Loucy (cell line): ENCODE measurements at regions not wholly inside any gene's neighbourhood (a gene's known extent, or its start where the extent isn't known, plus 50 kb on each side); places are given as distances from the start of the nearest gene placed in this dataset.

Experiments used
- H2AFZ ChIP-seq: fragments of 200-600 bp; sonication (generic); 2 replicates; pipeline ENCODE4 v1.6.0; 2016; ENCODE audit warnings: antibody characterized with exemption, mild to moderate bottlenecking, low read length, moderate library complexity
- H3F3A ChIP-seq: fragments of 200-600 bp; 2 replicates; pipeline ENCODE4 v1.6.0; 2016; ENCODE audit warnings: antibody characterized with exemption, low read depth, mild to moderate bottlenecking
- H3K27me3 ChIP-seq: fragments of 200-600 bp; sonication (generic); 2 replicates; pipeline ENCODE4 v1.6.1; 2014; ENCODE audit warnings: low read length, mild to moderate bottlenecking; ENCODE audit not compliant: insufficient read depth, poor library complexity, severe bottlenecking
- H3K36me3 ChIP-seq: fragments of 200-600 bp; sonication (generic); 2 replicates; pipeline ENCODE4 v1.6.1; 2016; ENCODE audit warnings: low read length; ENCODE audit not compliant: insufficient read depth
- H3K4me1 ChIP-seq: fragments of 200-600 bp; sonication (generic); 2 replicates; pipeline ENCODE4 v1.5.1; 2014; ENCODE audit warnings: low read length, mild to moderate bottlenecking; ENCODE audit not compliant: insufficient read depth, poor library complexity, severe bottlenecking
- H3K4me2 ChIP-seq: fragments of 200-600 bp; sonication (generic); 2 replicates; pipeline ENCODE4 v1.6.0; 2014; ENCODE audit warnings: antibody characterized with exemption, low read length, low read depth, mild to moderate bottlenecking; ENCODE audit not compliant: poor library complexity, severe bottlenecking
- H3K4me3 ChIP-seq: fragments of 200-600 bp; sonication (generic); 2 replicates; pipeline ENCODE4 v1.5.1; 2014; ENCODE audit warnings: low read length, mild to moderate bottlenecking, mixed read lengths; ENCODE audit not compliant: poor library complexity, severe bottlenecking
- H3K79me2 ChIP-seq: fragments of 200-600 bp; sonication (generic); 2 replicates; pipeline ENCODE4 v1.6.1; 2014; ENCODE audit warnings: low read length; ENCODE audit not compliant: insufficient read depth
- H3K9ac ChIP-seq: fragments of 200-600 bp; sonication (generic); 2 replicates; pipeline ENCODE4 v1.6.0; 2014; ENCODE audit warnings: mild to moderate bottlenecking, low read depth, low read length, moderate library complexity; ENCODE audit not compliant: poor library complexity, severe bottlenecking
- H3K9me2 ChIP-seq: fragments of 200-600 bp; sonication (generic); replicated peaks from 2 replicates; pipeline ENCODE4 v1.6.1; 2016; ENCODE audit warnings: low read depth, low read length, mixed read lengths
- H3K9me3 ChIP-seq: fragments of 200-600 bp; sonication (generic); 2 replicates; pipeline ENCODE4 v1.6.1; 2014; ENCODE audit warnings: mild to moderate bottlenecking, antibody characterized with exemption, low read length, low read depth; ENCODE audit not compliant: insufficient read depth
- H4K20me1 ChIP-seq: fragments of 200-600 bp; sonication (generic); 2 replicates; pipeline ENCODE4 v1.6.0; 2014; ENCODE audit warnings: antibody characterized with exemption, low read length, mild to moderate bottlenecking; ENCODE audit not compliant: insufficient read depth, poor library complexity, severe bottlenecking
- CTCF ChIP-seq: fragments of 200-600 bp; sonication (generic); conservative IDR thresholded peaks from 2 replicates; pipeline ENCODE4 v1.5.1; 2014; ENCODE audit warnings: mild to moderate bottlenecking, antibody characterized with exemption, low read length
- EZH2phosphoT487 ChIP-seq: fragments of 200-600 bp; IDR thresholded peaks from 2 replicates; pipeline ENCODE4 v1.6.1; 2018; ENCODE audit warnings: antibody characterized with exemption, mild to moderate bottlenecking, moderate library complexity, borderline replicate concordance

GRCh38 chr11:130574740-130575139, 126.3 kb downstream of the ADAMTS15 start:
- Histone ChIP-seq H3K79me2 (no peaks in the 10 kb centered on the region), H2AFZ (no peak overlapping the region), H3K4me3 (no peak overlapping the region), H3K9ac (no peak overlapping the region), H3K9me3 (no peaks in the 10 kb centered on the region), H3K36me3 (no peaks in the 10 kb centered on the region), H3K4me1 (no peaks in the 10 kb centered on the region), H3K27me3 (no peaks in the 10 kb centered on the region), H3F3A (no peaks in the 10 kb centered on the region), H3K4me2 (no peak overlapping the region), H4K20me1 (no peaks in the 10 kb centered on the region), H3K9me2 (no peaks in the 10 kb centered on the region)
- TF ChIP-seq CTCF (no peak), EZH2phosphoT487 (no peak)

- no peaks in the 10 kb centered on the region for H3K4me1 ChIP-seq
- no peak overlapping the region for H2AFZ ChIP-seq
- H3K79me2 ChIP-seq, result no peaks in the 10 kb centered on the region
- no peaks in the 10 kb centered on the region for H3F3A ChIP-seq
- H3K9me3 ChIP-seq, result no peaks in the 10 kb centered on the region
- H3K36me3 ChIP-seq, result no peaks in the 10 kb centered on the region
- H3K4me3 ChIP-seq, result no peak overlapping the region
- no peaks in the 10 kb centered on the region for H4K20me1 ChIP-seq
- H3K9ac ChIP-seq, result no peak overlapping the region
- no peaks in the 10 kb centered on the region for H3K9me2 ChIP-seq
- TF ChIP-seq EZH2phosphoT487 (no peak), CTCF (no peak)
- no peaks in the 10 kb centered on the region for H3K27me3 ChIP-seq
- H3K4me2 ChIP-seq, result no peak overlapping the region
Observed at GRCh38 chr11:130576146-130576545, 127.7 kb downstream of the ADAMTS15 start.

- Histone ChIP-seq H3K27me3 (no peaks in the 10 kb centered on the region), H3K4me1 (no peaks in the 10 kb centered on the region), H3K36me3 (no peaks in the 10 kb centered on the region), H3K4me3 (no peak overlapping the region), H3K4me2 (no peak overlapping the region), H3K9me2 (no peaks in the 10 kb centered on the region), H4K20me1 (no peaks in the 10 kb centered on the region), H2AFZ (no peak overlapping the region), H3K79me2 (no peaks in the 10 kb centered on the region), H3K9ac (no peak overlapping the region), H3F3A (no peaks in the 10 kb centered on the region), H3K9me3 (no peaks in the 10 kb centered on the region)
- TF ChIP-seq CTCF (no peak), EZH2phosphoT487 (no peak)
Observed at GRCh38 chr11:130578738-130579368, 130.4 kb downstream of the ADAMTS15 start.
